ENCODE measurements at regions not wholly inside any gene's neighbourhood (a gene's known extent, or its start where the extent isn't known, plus 50 kb on each side); places are given as distances from the start of the nearest gene placed in this dataset.
A peak's percentile ranks its signal among the peaks of the same experiment; 100 is the strongest.
"Not testable (repeated sequence)": the region's sequence is repeated elsewhere in the genome, so short reads cannot be mapped to it uniquely, and the experiment has no call there.

GRCh38 chr12:25803029-25803664, 155.3 kb upstream of the RASSF8 start:
- not testable (repeated sequence) for H3K27ac Mint-ChIP-seq; H3K4me3 Mint-ChIP-seq; DNase-seq; H3K27me3 Mint-ChIP-seq; H3K9me3 Mint-ChIP-seq; H3K36me3 Mint-ChIP-seq (ENCODE audit: insufficient read depth); H3K4me1 Mint-ChIP-seq (ENCODE audit: low read depth in 2 of 2)
- peak; percentile 65 for ATAC-seq (replicated peaks)

GRCh38 chr12:25804286-25804685, 154.2 kb upstream of the RASSF8 start:
- DNase-seq; H3K27me3 Mint-ChIP-seq; H3K4me1 Mint-ChIP-seq (ENCODE audit: low read depth in 2 of 2); ATAC-seq (replicated peaks); H3K9me3 Mint-ChIP-seq; H3K27ac Mint-ChIP-seq; H3K36me3 Mint-ChIP-seq (ENCODE audit: insufficient read depth); H3K4me3 Mint-ChIP-seq: not testable (repeated sequence)

GRCh38 chr12:25806271-25806670, 152.2 kb upstream of the RASSF8 start:
- no peak for DNase-seq
- ATAC-seq (replicated peaks): no peak
- H3K36me3 Mint-ChIP-seq (ENCODE audit: insufficient read depth): no peaks in the 10 kb centered on the region
- H3K4me3 Mint-ChIP-seq: no peak overlapping the region
- peaks cover 4 to 8% of the 10 kb centered on the region in 2 donors for H3K9me3 Mint-ChIP-seq
- H3K27ac Mint-ChIP-seq: no peak overlapping the region
- H3K4me1 Mint-ChIP-seq (ENCODE audit: low read depth in 2 of 2): no peaks in the 10 kb centered on the region
- H3K27me3 Mint-ChIP-seq: peaks cover 0 to 4% of the 10 kb centered on the region in 2 donors

- no peak overlapping the region for H3K27ac Mint-ChIP-seq
- ATAC-seq (replicated peaks) (no peak), DNase-seq (no peak)
- peaks cover 0 to 4% of the 10 kb centered on the region in 2 donors for H3K27me3 Mint-ChIP-seq
- H3K36me3 Mint-ChIP-seq (ENCODE audit: insufficient read depth): peaks cover 3% of the 10 kb centered on the region
- peaks cover 4 to 8% of the 10 kb centered on the region in 2 donors for H3K9me3 Mint-ChIP-seq
- H3K4me3 Mint-ChIP-seq: no peak overlapping the region
- H3K4me1 Mint-ChIP-seq (ENCODE audit: low read depth in 2 of 2): no peaks in the 10 kb centered on the region
These were observed 149.9 kb upstream of the RASSF8 start for GRCh38 chr12:25808604-25809003.

- DNase-seq (no peak), ATAC-seq (replicated peaks) (no peak)
- Mint-ChIP-seq H3K9me3 (peaks cover 4 to 8% of the 10 kb centered on the region in 2 donors), H3K27me3 (peaks cover 0 to 4% of the 10 kb centered on the region in 2 donors), H3K27ac (no peak overlapping the region), H3K36me3 (ENCODE audit: insufficient read depth) (peaks cover 5% of the 10 kb centered on the region), H3K4me1 (ENCODE audit: low read depth in 2 of 2) (no peaks in the 10 kb centered on the region), H3K4me3 (no peak overlapping the region)
These were observed 147.8 kb upstream of the RASSF8 start for GRCh38 chr12:25810683-25811082.

GRCh38 chr12:25811656-25812126, 146.8 kb upstream of the RASSF8 start:
- no peak for ATAC-seq (replicated peaks)
- Mint-ChIP-seq H3K36me3 (ENCODE audit: insufficient read depth) (peaks cover 5% of the 10 kb centered on the region), H3K27ac (no peak overlapping the region), H3K9me3 (peaks cover 4 to 8% of the 10 kb centered on the region in 2 donors), H3K4me1 (ENCODE audit: low read depth in 2 of 2) (no peaks in the 10 kb centered on the region), H3K27me3 (peaks cover 0 to 4% of the 10 kb centered on the region in 2 donors), H3K4me3 (no peak overlapping the region)
- no peak for DNase-seq

- H3K4me3 Mint-ChIP-seq: no peak overlapping the region
- H3K27ac Mint-ChIP-seq: no peak overlapping the region
- no peaks in the 10 kb centered on the region for H3K4me1 Mint-ChIP-seq (ENCODE audit: low read depth in 2 of 2)
- ATAC-seq (replicated peaks) (no peak), DNase-seq (no peak)
- H3K9me3 Mint-ChIP-seq: peaks cover 5 to 8% of the 10 kb centered on the region in 2 donors
- H3K36me3 Mint-ChIP-seq (ENCODE audit: insufficient read depth): peaks cover 5% of the 10 kb centered on the region
- peaks cover 0 to 4% of the 10 kb centered on the region in 2 donors for H3K27me3 Mint-ChIP-seq
These were observed 146.2 kb upstream of the RASSF8 start for GRCh38 chr12:25812295-25812694.

- no peak for ATAC-seq (replicated peaks)
- Mint-ChIP-seq H3K27me3 (no peaks in the 10 kb centered on the region), H3K9me3 (peaks cover 0 to 4% of the 10 kb centered on the region in 2 donors), H3K4me3 (no peak overlapping the region), H3K27ac (no peak overlapping the region), H3K36me3 (ENCODE audit: insufficient read depth) (peaks cover 5% of the 10 kb centered on the region), H3K4me1 (ENCODE audit: low read depth in 2 of 2) (no peaks in the 10 kb centered on the region)
- DNase-seq: no peak
These were observed 144.6 kb upstream of the RASSF8 start for GRCh38 chr12:25813843-25814242.

GRCh38 chr12:25816637-25817036, 141.8 kb upstream of the RASSF8 start:
- ATAC-seq (replicated peaks) (no peak), DNase-seq (no peak)
- H3K36me3 Mint-ChIP-seq (ENCODE audit: insufficient read depth): peaks cover 5% of the 10 kb centered on the region
- no peaks in the 10 kb centered on the region for H3K27me3 Mint-ChIP-seq
- H3K4me1 Mint-ChIP-seq (ENCODE audit: low read depth in 2 of 2): no peaks in the 10 kb centered on the region
- H3K4me3 Mint-ChIP-seq: no peak overlapping the region
- no peak overlapping the region for H3K27ac Mint-ChIP-seq
- peaks cover 0 to 2% of the 10 kb centered on the region in 2 donors for H3K9me3 Mint-ChIP-seq

GRCh38 chr12:25817166-25817565, 141.3 kb upstream of the RASSF8 start:
- H3K36me3 Mint-ChIP-seq (ENCODE audit: insufficient read depth): peaks cover 5% of the 10 kb centered on the region
- peaks cover 0 to 2% of the 10 kb centered on the region in 2 donors for H3K9me3 Mint-ChIP-seq
- no peaks in the 10 kb centered on the region for H3K27me3 Mint-ChIP-seq
- H3K27ac Mint-ChIP-seq: no peak overlapping the region
- DNase-seq (no peak), ATAC-seq (replicated peaks) (no peak)
- no peak overlapping the region for H3K4me3 Mint-ChIP-seq
- H3K4me1 Mint-ChIP-seq (ENCODE audit: low read depth in 2 of 2): no peaks in the 10 kb centered on the region

- H3K27ac Mint-ChIP-seq: no peak overlapping the region
- ATAC-seq (replicated peaks): no peak
- peaks cover 2% of the 10 kb centered on the region for H3K36me3 Mint-ChIP-seq (ENCODE audit: insufficient read depth)
- H3K27me3 Mint-ChIP-seq: no peaks in the 10 kb centered on the region
- H3K9me3 Mint-ChIP-seq: peaks cover 0 to 2% of the 10 kb centered on the region in 2 donors
- H3K4me3 Mint-ChIP-seq: no peak overlapping the region
- no peak for DNase-seq
- no peaks in the 10 kb centered on the region for H3K4me1 Mint-ChIP-seq (ENCODE audit: low read depth in 2 of 2)
These were observed 139.7 kb upstream of the RASSF8 start for GRCh38 chr12:25818596-25819390.

- H3K9me3 Mint-ChIP-seq: peaks cover 0 to 2% of the 10 kb centered on the region in 2 donors
- H3K27ac Mint-ChIP-seq: no peak overlapping the region
- no peaks in the 10 kb centered on the region for H3K27me3 Mint-ChIP-seq
- no peaks in the 10 kb centered on the region for H3K4me1 Mint-ChIP-seq (ENCODE audit: low read depth in 2 of 2)
- H3K4me3 Mint-ChIP-seq: no peak overlapping the region
- no peaks in the 10 kb centered on the region for H3K36me3 Mint-ChIP-seq (ENCODE audit: insufficient read depth)
- ATAC-seq (replicated peaks): no peak
- no peak for DNase-seq
These were observed 138.8 kb upstream of the RASSF8 start for GRCh38 chr12:25819691-25820090.

- DNase-seq (no peak), ATAC-seq (replicated peaks) (no peak)
These were observed 136.2 kb upstream of the RASSF8 start for GRCh38 chr12:25822281-25822680.

GRCh38 chr12:25824734-25825133, 133.7 kb upstream of the RASSF8 start:
- no peak for ATAC-seq (replicated peaks)

More at GRCh38 chr12:25822281-25822680, 136.2 kb upstream of the RASSF8 start:
- Mint-ChIP-seq H3K27ac (no peak overlapping the region), H3K27me3 (no peaks in the 10 kb centered on the region), H3K9me3 (peaks cover 0 to 1% of the 10 kb centered on the region in 2 donors), H3K4me3 (no peak overlapping the region), H3K4me1 (ENCODE audit: low read depth in 2 of 2) (no peaks in the 10 kb centered on the region), H3K36me3 (ENCODE audit: insufficient read depth) (no peaks in the 10 kb centered on the region)

More at GRCh38 chr12:25824734-25825133, 133.7 kb upstream of the RASSF8 start:
- Mint-ChIP-seq H3K9me3 (no peaks in the 10 kb centered on the region), H3K36me3 (ENCODE audit: insufficient read depth) (no peaks in the 10 kb centered on the region), H3K27me3 (no peaks in the 10 kb centered on the region), H3K27ac (no peak overlapping the region), H3K4me3 (no peak overlapping the region), H3K4me1 (ENCODE audit: low read depth in 2 of 2) (no peaks in the 10 kb centered on the region)
- DNase-seq: no peak
